Upper lobe of left lung (tissue), 4 donors: ENCODE measurements at regions not wholly inside any gene's neighbourhood (a gene's known extent, or its start where the extent isn't known, plus 50 kb on each side); places are given as distances from the start of the nearest gene placed in this dataset.

Experiments used
- EP300 ChIP-seq, 4 donors: sonication (generic); formaldehyde crosslinking; IDR thresholded peaks; one replicate each; pipeline ENCODE4 v1.5.1; 2017; ENCODE audit warnings: antibody characterized with exemption in 4 of 4, control low read depth in 2 of 4
- POLR2A ChIP-seq, 4 donors: fragments of 450-650 bp; IDR thresholded peaks; one replicate each; pipeline ENCODE4 v1.5.1; 2016 to 2017; ENCODE audit warnings: antibody characterized with exemption in 4 of 4, mild to moderate bottlenecking in 2 of 4
- POLR2AphosphoS5 ChIP-seq, 2 donors: sonication (generic); formaldehyde crosslinking; IDR thresholded peaks; one replicate each; pipeline ENCODE4 v1.5.1; 2017; ENCODE audit warnings: antibody characterized with exemption in 2 of 2
- TF ChIP-seq, protein P1 (sequence below), 6 experiments: fragments of 450-650 bp in 4 of 6; fragments of 200-600 bp in 2 of 6; sonication (generic) in 2 of 6; IDR thresholded peaks; one replicate each; pipeline ENCODE4 v1.5.1; 2016 to 2019; ENCODE audit warnings: antibody characterized with exemption in 6 of 6

DNA sequence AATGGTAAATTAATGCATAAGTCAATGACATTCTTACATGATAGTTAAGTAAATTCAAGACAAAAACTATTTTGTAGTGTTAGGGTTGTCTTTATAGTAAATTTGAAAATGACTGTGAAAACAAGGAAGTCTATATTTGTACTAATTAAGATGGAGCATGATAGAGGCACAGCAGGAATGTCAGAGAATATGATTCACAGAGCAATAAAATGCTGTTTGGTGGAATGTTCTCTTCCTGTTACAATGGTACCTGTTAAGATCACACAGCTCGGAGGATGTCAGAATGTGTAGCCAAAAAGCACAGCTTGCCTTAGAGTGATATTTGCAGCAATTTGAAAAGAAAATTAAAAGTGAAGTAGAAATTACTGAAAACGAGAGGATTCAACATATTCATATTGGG lies 2339.7 kb upstream of the RAG2 start:
- TF ChIP-seq, protein P1, sequence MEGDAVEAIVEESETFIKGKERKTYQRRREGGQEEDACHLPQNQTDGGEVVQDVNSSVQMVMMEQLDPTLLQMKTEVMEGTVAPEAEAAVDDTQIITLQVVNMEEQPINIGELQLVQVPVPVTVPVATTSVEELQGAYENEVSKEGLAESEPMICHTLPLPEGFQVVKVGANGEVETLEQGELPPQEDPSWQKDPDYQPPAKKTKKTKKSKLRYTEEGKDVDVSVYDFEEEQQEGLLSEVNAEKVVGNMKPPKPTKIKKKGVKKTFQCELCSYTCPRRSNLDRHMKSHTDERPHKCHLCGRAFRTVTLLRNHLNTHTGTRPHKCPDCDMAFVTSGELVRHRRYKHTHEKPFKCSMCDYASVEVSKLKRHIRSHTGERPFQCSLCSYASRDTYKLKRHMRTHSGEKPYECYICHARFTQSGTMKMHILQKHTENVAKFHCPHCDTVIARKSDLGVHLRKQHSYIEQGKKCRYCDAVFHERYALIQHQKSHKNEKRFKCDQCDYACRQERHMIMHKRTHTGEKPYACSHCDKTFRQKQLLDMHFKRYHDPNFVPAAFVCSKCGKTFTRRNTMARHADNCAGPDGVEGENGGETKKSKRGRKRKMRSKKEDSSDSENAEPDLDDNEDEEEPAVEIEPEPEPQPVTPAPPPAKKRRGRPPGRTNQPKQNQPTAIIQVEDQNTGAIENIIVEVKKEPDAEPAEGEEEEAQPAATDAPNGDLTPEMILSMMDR (IDR thresholded peaks at IDR 0.05), result no peak
- TF ChIP-seq POLR2AphosphoS5 (IDR thresholded peaks at IDR 0.05), result no peak
- TF ChIP-seq POLR2A (IDR thresholded peaks at IDR 0.05), result no peak
- no peak for TF ChIP-seq EP300 (IDR thresholded peaks at IDR 0.05)
